ENCODE measurements at regions not wholly inside any gene's neighbourhood (a gene's known extent, or its start where the extent isn't known, plus 50 kb on each side); places are given as distances from the start of the nearest gene placed in this dataset.

DNA sequence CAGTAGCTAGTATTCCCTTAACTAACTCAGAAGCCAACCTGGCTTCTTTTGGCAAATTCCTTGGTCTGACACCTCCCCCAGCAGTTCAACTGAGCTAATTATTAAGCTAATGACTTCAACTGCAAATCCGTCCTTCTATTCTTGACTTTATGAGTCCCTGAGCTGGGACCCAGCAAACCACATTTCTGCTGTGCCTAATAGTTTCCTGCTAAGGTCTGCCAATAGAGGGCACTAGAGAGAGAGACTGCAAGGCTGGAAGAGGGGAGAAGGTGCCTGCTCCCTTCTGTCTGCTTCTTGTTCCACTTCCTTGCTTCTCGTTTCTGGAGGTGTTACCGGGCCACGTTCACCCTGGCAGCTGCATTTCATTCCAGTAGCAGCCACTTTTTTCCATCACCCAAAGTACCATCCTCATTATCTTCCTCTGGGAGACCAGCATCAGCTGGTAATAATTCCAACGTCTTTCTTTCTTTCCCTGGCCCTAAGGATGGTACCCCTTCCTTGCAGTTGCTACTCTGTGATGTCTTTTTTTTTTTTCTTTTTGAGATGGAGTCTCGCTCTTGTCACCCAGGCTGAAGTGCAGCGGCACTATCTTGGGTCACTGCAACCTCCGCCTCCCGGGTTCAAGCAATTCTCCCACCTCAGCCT lies 352.0 kb downstream of the TNS1 start:
- peak; percentile 63 for DNase-seq

- no peak for DNase-seq
Measured at GRCh38 chr2:217650229-217650628, 352.6 kb downstream of the TNS1 start.

DNA sequence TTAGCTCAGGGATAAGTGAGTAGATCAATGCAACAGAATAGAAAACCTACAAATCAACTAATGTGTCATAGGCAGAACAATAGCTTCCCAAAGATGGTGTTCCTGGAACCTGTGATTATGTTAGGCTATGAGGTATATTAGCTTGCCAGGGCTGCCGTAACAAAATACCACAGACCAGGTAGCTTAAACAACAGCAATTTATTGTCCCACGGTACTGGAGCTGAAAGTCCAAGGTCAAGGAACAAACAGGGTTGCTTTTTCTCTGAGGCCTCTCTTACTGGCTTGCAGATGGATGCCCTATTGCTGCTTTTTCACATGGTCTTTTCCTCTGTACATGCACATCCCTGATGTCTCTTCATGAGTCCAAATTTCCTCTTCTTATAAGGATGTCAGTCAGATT lies 354.9 kb downstream of the TNS1 start:
- no peak for DNase-seq

DNA sequence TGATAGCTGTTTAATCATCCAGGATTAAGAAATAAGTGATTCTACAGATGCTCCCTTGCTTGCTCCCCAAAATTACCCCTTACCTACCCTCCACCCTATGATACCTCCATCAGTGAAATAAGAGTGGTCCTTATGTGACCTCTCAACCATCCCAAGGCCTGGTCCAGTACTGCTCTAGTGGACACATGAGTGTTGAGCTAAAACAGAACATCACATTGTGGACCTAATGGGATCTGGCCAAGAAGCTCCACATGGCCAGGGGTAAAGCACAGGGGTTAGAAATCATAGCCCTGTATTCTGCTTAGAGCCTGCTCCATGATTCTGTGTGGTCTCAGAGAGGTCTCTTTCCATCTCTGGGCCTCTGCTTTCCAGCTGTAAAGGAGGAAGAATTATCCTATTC lies 355.6 kb downstream of the TNS1 start:
- DNase-seq, result no peak

GRCh38 chr2:217645896-217646295 lies 356.9 kb downstream of the TNS1 start:
- no peak for DNase-seq

DNA sequence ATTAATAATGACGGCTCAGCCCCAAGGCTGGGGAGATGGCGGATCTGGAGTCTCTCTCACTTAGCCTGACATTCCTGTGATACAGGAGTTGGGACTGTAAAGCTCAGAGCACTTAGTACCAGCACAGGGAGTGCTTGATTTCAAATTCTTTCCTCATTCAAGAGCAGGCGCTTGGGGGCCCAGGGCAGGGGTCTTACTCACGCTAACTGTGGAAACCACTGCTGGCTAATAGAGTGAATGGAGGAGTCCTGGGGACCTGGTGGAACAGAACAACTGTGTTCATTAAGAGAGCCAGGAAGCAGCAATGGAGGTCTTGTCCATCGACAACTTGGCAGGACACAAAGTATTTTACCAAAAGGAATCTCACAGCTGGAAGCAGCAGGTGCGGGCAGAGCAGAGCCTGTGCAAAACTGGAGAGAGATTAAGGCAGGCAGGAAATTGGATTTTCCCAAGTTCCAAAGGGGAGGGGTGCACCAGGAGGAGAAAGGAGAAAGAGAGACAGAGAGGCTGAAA lies 358.9 kb downstream of the TNS1 start:
- no peak for DNase-seq

GRCh38 chr2:217642944-217643343 lies 359.9 kb downstream of the TNS1 start:
- no peak for DNase-seq

DNA sequence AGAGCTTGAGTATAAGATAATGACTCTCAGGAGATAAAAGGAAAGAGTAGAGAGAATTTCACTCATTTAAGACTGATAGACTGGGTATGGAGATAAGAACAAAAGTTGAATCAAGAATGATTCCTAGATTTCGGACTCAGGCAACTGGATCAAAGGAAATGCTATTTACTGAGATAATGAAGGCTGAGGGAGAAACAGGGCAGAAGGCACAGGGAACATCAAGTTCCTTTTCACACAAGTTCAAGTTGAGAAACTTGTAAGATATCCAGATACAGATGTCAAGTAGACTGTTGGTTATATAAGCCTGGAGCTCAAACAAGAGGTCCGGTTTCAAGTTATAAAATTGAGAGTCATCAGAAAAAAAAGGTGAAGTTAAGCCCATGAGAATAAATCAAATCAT lies 360.8 kb downstream of the TNS1 start:
- DNase-seq, result no peak

DNA sequence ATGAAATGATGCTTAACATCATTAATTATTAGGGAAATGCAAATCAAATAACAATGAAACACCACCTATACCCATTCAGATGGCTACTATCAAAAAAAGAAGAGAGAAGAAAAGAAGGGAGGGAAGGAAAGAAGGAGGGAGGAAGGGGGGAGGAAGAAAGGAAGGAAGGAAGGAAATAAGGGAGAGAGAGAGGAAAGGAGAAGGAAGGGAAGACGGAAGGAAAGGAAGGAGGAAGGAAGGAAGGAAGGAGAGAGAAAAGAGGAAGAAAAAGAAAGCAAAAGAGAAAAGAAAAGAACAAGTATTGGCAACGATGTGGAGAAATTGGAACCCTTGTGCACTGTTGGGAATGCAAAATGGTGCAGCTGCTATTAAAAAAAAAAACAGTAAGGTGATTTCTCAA lies 363.3 kb downstream of the TNS1 start:
- no peak for DNase-seq

GRCh38 chr2:217638533-217638932 lies 364.3 kb downstream of the TNS1 start:
- DNase-seq, result no peak

GRCh38 chr2:217638031-217638430 lies 364.8 kb downstream of the TNS1 start:
- DNase-seq, result no peak

DNA sequence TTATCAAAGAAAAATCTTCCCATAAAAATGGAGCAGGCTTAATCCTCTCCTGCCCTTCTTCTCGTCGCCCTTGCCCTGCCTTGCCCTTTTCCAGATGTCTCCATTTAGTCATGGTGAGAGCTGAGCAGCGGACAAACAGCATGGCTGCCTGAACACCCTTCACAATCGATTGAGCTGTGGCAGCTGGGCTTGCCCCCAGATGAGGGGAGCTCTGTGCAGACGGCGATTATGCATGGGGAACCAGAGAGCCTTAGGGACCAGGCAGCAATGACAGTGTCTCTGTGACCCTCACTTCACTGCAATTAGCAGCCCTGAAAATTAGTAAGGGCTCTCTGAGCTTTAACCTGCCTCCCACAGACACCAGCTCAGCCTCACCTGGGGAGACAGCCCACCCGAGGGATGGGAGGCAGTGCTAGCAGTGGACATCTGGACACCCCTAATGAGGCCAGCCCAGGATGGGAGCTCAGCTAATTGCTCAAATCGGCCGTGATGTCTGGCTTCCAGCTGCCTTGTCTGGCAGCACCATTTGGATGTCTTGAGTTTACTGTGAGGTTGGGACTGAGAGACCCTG lies 365.7 kb downstream of the TNS1 start:
- DNase-seq, result no peak

DNA sequence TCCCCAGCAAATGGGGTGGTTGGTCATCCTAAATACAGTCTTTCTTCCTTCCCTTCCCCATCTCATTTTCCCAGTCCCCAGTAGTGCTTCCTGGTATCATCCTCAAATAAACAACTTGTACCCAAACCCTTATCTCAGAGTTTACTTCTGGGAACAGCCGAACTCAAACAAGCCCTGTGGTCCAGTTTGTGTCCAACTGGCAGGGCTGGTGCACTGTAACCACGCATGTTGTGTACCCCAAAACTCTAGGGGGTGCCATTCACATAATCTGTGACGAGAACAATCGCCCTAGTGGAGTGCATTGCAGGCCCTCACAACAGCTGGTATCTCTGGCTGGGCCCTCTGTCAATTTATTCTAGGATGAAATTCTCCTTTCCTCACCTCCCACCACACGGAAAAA lies 366.2 kb downstream of the TNS1 start:
- DNase-seq, result no peak

DNA sequence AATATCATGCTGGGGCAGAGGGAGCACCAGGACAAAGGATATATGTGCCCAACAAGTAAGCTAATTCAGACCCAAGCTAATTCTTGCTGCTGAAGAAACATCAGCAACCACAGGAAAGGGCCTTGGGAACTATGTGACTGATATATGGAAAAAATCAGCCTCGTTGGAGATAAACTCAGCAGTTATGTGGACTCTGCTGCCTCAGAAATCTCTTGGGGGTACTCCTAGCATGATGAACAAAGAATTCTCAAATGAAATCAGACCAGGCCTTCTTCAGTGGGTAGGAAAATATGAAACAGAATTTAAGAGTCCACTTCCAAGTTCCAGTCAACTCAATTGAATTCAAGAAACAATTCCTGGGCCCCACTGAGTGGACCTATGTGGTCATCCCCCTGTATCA lies 367.9 kb downstream of the TNS1 start:
- no peak for DNase-seq

DNA sequence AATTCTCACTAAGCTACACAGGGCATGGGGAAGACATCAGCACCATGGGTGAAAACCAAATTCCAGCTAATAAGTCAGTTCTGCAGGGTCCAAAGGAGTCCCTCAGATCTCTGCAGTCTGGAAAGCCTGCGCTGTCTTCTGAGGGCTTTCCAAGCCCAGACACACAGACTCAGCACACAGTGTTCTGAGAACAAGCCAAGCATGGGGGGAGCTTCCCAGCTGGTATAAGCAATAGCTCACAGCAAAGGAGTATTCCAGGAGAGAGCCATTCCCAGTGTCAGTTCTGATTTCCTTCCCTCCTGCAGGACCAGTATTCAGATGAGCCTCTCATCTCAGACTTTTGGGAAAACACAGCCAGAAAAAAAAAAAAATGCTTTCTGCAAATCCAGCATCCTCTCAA lies 370.8 kb downstream of the TNS1 start:
- DNase-seq, result no peak

GRCh38 chr2:217631115-217631514 lies 371.7 kb downstream of the TNS1 start:
- DNase-seq, result no peak

DNA sequence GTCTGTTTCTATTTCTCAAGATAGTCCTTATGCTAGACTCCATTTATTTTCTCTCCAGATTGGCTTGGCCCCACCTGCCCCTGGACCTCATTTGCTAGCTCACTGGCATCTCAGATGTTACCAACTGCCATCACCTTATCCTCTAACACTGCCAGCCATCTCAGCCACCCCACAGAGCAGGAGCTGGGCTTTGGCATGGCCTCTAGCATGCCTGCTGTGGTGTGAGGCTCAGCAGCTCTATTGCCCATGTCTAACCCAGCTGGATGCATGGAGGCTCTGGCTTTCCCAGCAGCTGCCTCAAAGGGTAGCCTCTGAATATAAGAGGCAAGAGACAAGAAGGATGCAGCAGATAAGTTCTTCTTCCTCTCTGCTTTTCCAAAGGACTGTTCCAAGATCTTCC lies 373.4 kb downstream of the TNS1 start:
- no peak for DNase-seq

GRCh38 chr2:217628061-217628460 lies 374.7 kb downstream of the TNS1 start:
- DNase-seq, result no peak

GRCh38 chr2:217626926-217627325 lies 375.9 kb downstream of the TNS1 start:
- DNase-seq, result no peak

DNA sequence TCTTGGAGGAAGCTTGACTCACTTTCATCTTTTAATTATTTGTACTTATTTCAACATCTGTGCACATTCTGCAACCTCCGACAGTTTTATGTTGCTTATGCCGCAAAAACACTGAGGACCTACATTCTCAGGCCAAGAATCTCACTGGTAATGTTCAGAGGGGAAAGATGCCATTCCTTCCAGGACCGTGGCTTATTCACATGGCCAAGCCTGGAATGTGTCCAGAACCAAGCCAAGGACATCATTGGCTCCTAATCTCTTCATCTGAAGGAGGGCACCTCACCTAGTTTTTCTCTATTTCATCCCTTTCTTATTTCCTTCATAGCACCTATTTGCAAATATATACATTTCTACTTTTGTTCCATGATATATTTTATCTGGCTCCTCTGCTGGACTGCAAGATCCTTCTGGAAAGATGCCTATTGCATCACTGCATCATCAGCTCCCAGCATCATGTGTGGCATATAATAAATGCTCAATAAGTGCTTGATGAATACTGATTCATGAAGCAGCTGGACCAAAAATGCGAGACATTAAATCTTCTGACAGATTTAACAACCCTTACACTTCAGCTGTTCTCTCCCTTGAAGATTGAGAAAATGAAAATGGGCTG lies 377.1 kb downstream of the TNS1 start:
- DNase-seq, result no peak

GRCh38 chr2:217623281-217623912 lies 379.4 kb downstream of the TNS1 start:
- DNase-seq, result no peak

- no peak for DNase-seq
Measured at GRCh38 chr2:217622205-217623060, 380.4 kb downstream of the TNS1 start.

DNA sequence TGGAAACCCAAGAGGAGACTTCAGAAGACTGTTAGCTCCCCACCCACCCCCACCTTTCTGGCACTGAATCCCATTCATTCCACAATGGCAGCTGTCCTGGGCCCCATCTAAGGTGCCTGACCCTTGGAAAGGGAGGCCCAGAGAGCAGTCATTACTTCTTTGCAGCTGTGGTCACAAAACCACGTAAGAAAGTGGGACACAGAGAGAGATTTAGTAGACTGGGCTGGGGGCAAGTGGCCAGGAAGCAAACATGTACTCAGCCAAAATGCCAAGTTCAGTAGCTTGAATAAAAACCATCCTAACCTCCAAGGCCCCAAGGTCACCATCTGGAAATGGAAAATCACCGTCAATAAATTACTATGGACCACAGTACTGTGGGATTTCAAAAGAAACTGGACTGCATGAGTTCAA lies 381.4 kb downstream of the TNS1 start:
- no peak for DNase-seq
